GM23338 (cell line): ENCODE measurements at regions not wholly inside any gene's neighbourhood (a gene's known extent, or its start where the extent isn't known, plus 50 kb on each side); places are given as distances from the start of the nearest gene placed in this dataset.

Source experiments
- ATAC-seq: fragments of 200-7000 bp; cut with Tn5 transposase; 3 replicates; pipeline ENCODE4 v1.9.1; 2020
- DNase-seq: peaks from one replicate; pipeline ENCODE4 v3.0.0-alpha.2; 2015; ENCODE audit warnings: low spot score
- H2AFZ ChIP-seq: fragments of 200-600 bp; sonication (generic); 2 replicates; pipeline ENCODE4 v1.8.0; 2016; ENCODE audit warnings: antibody characterized with exemption, mild to moderate bottlenecking, moderate library complexity
- H3F3A ChIP-seq: fragments of 200-600 bp; sonication (generic); replicated peaks from 2 replicates; pipeline ENCODE4 v1.8.0; 2017; ENCODE audit warnings: antibody characterized with exemption, mixed run types, low read depth
- H3K27ac ChIP-seq: fragments of 200-600 bp; sonication (generic); 2 replicates; pipeline ENCODE4 v1.6.1; 2016; ENCODE audit warnings: low read depth
- H3K27me3 ChIP-seq: fragments of 200-600 bp; sonication (generic); 2 replicates; pipeline ENCODE4 v1.8.0; 2016; ENCODE audit warnings: mild to moderate bottlenecking, mixed run types, moderate library complexity; ENCODE audit not compliant: insufficient read depth
- H3K36me3 ChIP-seq: fragments of 200-600 bp; sonication (generic); 2 replicates; pipeline ENCODE4 v1.8.0; 2016; ENCODE audit warnings: mild to moderate bottlenecking; ENCODE audit not compliant: insufficient read depth
- H3K4me1 ChIP-seq: fragments of 200-600 bp; sonication (generic); 2 replicates; pipeline ENCODE4 v1.8.0; 2016; ENCODE audit warnings: mild to moderate bottlenecking, moderate library complexity; ENCODE audit not compliant: insufficient read depth
- H3K4me2 ChIP-seq: fragments of 200-600 bp; sonication (generic); 2 replicates; pipeline ENCODE4 v1.7.1; 2017; ENCODE audit warnings: mixed run types
- H3K4me3 ChIP-seq: fragments of 200-600 bp; sonication (generic); 2 replicates; pipeline ENCODE4 v1.6.1; 2016; ENCODE audit warnings: mixed run types
- H3K79me2 ChIP-seq: fragments of 200-600 bp; sonication (generic); replicated peaks from 2 replicates; pipeline ENCODE4 v1.8.0; 2017; ENCODE audit warnings: mild to moderate bottlenecking; ENCODE audit not compliant: insufficient read depth
- H3K9me2 ChIP-seq: fragments of 200-600 bp; sonication (generic); 2 replicates; pipeline ENCODE4 v1.8.0; 2017; ENCODE audit not compliant: insufficient read depth
- H4K20me1 ChIP-seq: fragments of 200-600 bp; sonication (generic); replicated peaks from 2 replicates; pipeline ENCODE4 v1.8.0; 2017; ENCODE audit warnings: mild to moderate bottlenecking; ENCODE audit not compliant: insufficient read depth
- H3K27ac Mint-ChIP-seq: 2 replicates; pipeline ENCODE4 v1.8.0; 2020; ENCODE audit warnings: inconsistent platforms, mild to moderate bottlenecking, moderate library complexity, mixed read lengths
- H3K27me3 Mint-ChIP-seq: 3 replicates; pipeline ENCODE4 v1.8.0; 2022; ENCODE audit warnings: low read depth, mild to moderate bottlenecking, moderate library complexity, mixed read lengths, inconsistent platforms; ENCODE audit not compliant: insufficient read depth, poor library complexity
- H3K36me3 Mint-ChIP-seq: 3 replicates; pipeline ENCODE4 v1.8.0; 2021; ENCODE audit warnings: low read depth, mild to moderate bottlenecking, inconsistent platforms, moderate library complexity, mixed read lengths
- H3K4me1 Mint-ChIP-seq: 3 replicates; pipeline ENCODE4 v1.8.0; 2020; ENCODE audit warnings: mild to moderate bottlenecking, inconsistent platforms, mixed read lengths
- H3K4me3 Mint-ChIP-seq: 3 replicates; pipeline ENCODE4 v1.8.0; 2021; ENCODE audit warnings: moderate library complexity, mild to moderate bottlenecking, inconsistent platforms, mixed read lengths
- H3K9me3 Mint-ChIP-seq: 3 replicates; pipeline ENCODE4 v1.8.0; 2020; ENCODE audit warnings: moderate library complexity, mild to moderate bottlenecking, inconsistent platforms, mixed read lengths
- CREB1 ChIP-seq: fragments of 250-450 bp; sonication (Bioruptor Pico); IDR thresholded peaks from 2 replicates; pipeline ENCODE4 v1.5.0; 2020; ENCODE audit warnings: low read depth, mild to moderate bottlenecking, moderate library complexity
- CTCF ChIP-seq, 2 experiments: fragments of 200-600 bp in 1 of 2; sonication (generic) in 1 of 2; conservative IDR thresholded peaks; 2 replicates each; pipeline versions ENCODE4 v1.5.1 to v1.6.1; 2016 to 2017; ENCODE audit warnings: antibody characterized with exemption in 2 of 2, low read depth in 2 of 2, mild to moderate bottlenecking in 2 of 2, moderate library complexity in 1 of 2
- ETS1 ChIP-seq: IDR thresholded peaks from 2 replicates; pipeline ENCODE4 v1.6.1; 2016; ENCODE audit warnings: antibody characterized with exemption
- EZH2 ChIP-seq: fragments of 200-600 bp; sonication (generic); IDR thresholded peaks from one replicate; pipeline ENCODE4 v1.8.0; 2017; ENCODE audit warnings: antibody characterized with exemption, mild to moderate bottlenecking, low read depth; ENCODE audit not compliant: unreplicated experiment
- EZH2phosphoT487 ChIP-seq: fragments of 200-600 bp; sonication (generic); IDR thresholded peaks from one replicate; pipeline ENCODE4 v1.8.1; 2018; ENCODE audit warnings: antibody characterized with exemption; ENCODE audit not compliant: unreplicated experiment
- JUNB ChIP-seq: IDR thresholded peaks from one replicate; pipeline ENCODE4 v1.6.1; 2016; ENCODE audit warnings: antibody characterized with exemption; ENCODE audit not compliant: unreplicated experiment
- NANOG ChIP-seq: IDR thresholded peaks from 2 replicates; pipeline ENCODE4 v1.6.1; 2016; ENCODE audit warnings: antibody characterized with exemption, borderline replicate concordance
- POLR2AphosphoS5 ChIP-seq: IDR thresholded peaks from 2 replicates; pipeline ENCODE4 v1.6.1; 2016; ENCODE audit warnings: antibody characterized with exemption, low read depth
- STAT1 ChIP-seq: IDR thresholded peaks from one replicate; pipeline ENCODE4 v1.6.1; 2016; ENCODE audit warnings: antibody characterized with exemption; ENCODE audit not compliant: unreplicated experiment
- ZNF114 ChIP-seq: fragments of 250-450 bp; sonication (Bioruptor Pico); IDR thresholded peaks from 2 replicates; pipeline ENCODE4 v1.5.0; 2020; ENCODE audit warnings: mild to moderate bottlenecking, moderate library complexity
- ZNF331 ChIP-seq: fragments of 250-450 bp; sonication (Bioruptor Pico); IDR thresholded peaks from 2 replicates; pipeline ENCODE4 v1.5.0; 2020; ENCODE audit warnings: low read depth, mild to moderate bottlenecking, moderate library complexity
- TF ChIP-seq, protein P1 (sequence below): fragments of 250-450 bp; sonication (Bioruptor Pico); IDR thresholded peaks from 2 replicates; pipeline ENCODE4 v1.5.0; 2020; ENCODE audit warnings: mild to moderate bottlenecking, moderate library complexity

DNA sequence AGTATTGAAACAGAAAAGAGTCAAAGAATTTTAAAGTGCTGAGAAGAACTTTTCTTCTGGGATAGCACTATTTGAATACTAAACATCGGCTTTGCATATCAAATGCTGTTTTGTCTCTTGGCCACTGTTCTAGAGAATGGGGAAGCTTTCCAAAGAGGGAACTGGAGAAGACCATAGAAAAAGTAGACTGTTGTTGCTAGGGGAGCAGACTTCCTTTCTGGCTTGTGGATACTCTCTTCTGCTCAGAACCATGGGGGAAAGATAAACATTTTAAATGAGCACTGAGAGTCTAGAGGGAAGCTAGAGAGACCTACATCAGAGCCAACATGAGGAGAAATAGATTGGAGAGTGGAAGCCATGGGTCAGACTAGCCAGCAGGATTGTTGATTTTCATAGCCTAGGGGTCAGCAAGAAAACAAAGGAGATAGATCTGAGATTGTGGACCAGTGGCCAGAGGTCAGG, 315.7 kb downstream of the KCTD12 start:
- H2AFZ ChIP-seq, result peak overlapping the region; percentile 9
- no peaks in the 10 kb centered on the region; the same call in 1 of the 2 replicates for H3F3A ChIP-seq
- no peaks in the 10 kb centered on the region for H3K27me3 ChIP-seq
- H3K4me1 ChIP-seq, result peaks cover 16% of the 10 kb centered on the region
- H4K20me1 ChIP-seq, result no peaks in the 10 kb centered on the region
- no peak overlapping the region for H3K4me3 Mint-ChIP-seq
- H3K4me3 ChIP-seq, result no peak overlapping the region
- no peaks in the 10 kb centered on the region for H3K79me2 ChIP-seq
- H3K9me2 ChIP-seq, result peaks cover 10% of the 10 kb centered on the region; the same call in 1 of the 2 replicates
- peaks cover 3% of the 10 kb centered on the region; the same call in 1 of the 3 replicates for H3K4me1 Mint-ChIP-seq
- TF ChIP-seq EZH2 (no peak), POLR2AphosphoS5 (no peak), ZNF331 (CRISPR knock-in tag) (no peak), ZNF114 (CRISPR knock-in tag) (0 out of 2 replicates have a peak, but pooled peaks have one; percentile 24), STAT1 (no peak), JUNB (no peak), EZH2phosphoT487 (no peak), ETS1 (no peak), NANOG (no peak), CTCF (conservative IDR thresholded peaks at IDR 0.05; ENCODE audit: low read depth in 2 of 2) (no peak), CREB1 (no peak)
- TF ChIP-seq, protein P1, sequence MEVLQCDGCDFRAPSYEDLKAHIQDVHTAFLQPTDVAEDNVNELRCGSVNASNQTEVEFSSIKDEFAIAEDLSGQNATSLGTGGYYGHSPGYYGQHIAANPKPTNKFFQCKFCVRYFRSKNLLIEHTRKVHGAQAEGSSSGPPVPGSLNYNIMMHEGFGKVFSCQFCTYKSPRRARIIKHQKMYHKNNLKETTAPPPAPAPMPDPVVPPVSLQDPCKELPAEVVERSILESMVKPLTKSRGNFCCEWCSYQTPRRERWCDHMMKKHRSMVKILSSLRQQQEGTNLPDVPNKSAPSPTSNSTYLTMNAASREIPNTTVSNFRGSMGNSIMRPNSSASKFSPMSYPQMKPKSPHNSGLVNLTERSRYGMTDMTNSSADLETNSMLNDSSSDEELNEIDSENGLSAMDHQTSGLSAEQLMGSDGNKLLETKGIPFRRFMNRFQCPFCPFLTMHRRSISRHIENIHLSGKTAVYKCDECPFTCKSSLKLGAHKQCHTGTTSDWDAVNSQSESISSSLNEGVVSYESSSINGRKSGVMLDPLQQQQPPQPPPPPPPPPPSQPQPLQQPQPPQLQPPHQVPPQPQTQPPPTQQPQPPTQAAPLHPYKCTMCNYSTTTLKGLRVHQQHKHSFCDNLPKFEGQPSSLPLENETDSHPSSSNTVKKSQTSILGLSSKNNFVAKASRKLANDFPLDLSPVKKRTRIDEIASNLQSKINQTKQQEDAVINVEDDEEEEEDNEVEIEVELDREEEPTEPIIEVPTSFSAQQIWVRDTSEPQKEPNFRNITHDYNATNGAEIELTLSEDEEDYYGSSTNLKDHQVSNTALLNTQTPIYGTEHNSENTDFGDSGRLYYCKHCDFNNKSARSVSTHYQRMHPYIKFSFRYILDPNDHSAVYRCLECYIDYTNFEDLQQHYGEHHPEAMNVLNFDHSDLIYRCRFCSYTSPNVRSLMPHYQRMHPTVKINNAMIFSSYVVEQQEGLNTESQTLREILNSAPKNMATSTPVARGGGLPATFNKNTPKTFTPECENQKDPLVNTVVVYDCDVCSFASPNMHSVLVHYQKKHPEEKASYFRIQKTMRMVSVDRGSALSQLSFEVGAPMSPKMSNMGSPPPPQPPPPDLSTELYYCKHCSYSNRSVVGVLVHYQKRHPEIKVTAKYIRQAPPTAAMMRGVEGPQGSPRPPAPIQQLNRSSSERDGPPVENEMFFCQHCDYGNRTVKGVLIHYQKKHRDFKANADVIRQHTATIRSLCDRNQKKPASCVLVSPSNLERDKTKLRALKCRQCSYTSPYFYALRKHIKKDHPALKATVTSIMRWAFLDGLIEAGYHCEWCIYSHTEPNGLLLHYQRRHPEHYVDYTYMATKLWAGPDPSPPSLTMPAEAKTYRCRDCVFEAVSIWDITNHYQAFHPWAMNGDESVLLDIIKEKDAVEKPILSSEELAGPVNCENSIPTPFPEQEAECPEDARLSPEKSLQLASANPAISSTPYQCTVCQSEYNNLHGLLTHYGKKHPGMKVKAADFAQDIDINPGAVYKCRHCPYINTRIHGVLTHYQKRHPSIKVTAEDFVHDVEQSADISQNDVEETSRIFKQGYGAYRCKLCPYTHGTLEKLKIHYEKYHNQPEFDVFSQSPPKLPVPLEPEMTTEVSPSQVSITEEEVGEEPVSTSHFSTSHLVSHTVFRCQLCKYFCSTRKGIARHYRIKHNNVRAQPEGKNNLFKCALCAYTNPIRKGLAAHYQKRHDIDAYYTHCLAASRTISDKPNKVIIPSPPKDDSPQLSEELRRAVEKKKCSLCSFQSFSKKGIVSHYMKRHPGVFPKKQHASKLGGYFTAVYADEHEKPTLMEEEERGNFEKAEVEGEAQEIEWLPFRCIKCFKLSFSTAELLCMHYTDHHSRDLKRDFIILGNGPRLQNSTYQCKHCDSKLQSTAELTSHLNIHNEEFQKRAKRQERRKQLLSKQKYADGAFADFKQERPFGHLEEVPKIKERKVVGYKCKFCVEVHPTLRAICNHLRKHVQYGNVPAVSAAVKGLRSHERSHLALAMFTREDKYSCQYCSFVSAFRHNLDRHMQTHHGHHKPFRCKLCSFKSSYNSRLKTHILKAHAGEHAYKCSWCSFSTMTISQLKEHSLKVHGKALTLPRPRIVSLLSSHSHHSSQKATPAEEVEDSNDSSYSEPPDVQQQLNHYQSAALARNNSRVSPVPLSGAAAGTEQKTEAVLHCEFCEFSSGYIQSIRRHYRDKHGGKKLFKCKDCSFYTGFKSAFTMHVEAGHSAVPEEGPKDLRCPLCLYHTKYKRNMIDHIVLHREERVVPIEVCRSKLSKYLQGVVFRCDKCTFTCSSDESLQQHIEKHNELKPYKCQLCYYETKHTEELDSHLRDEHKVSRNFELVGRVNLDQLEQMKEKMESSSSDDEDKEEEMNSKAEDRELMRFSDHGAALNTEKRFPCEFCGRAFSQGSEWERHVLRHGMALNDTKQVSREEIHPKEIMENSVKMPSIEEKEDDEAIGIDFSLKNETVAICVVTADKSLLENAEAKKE (CRISPR knock-in tag), result peak; percentile 96
- peaks cover 13% of the 10 kb centered on the region for H3K9me3 Mint-ChIP-seq
- peak overlapping the region; percentile 88 for H3K27ac ChIP-seq
- H3K4me2 ChIP-seq, result peak overlapping the region; percentile 46
- no peak overlapping the region for H3K27ac Mint-ChIP-seq
- peak; percentile 86 for ATAC-seq
- H3K36me3 ChIP-seq, result no peaks in the 10 kb centered on the region
- peak; percentile 39 for DNase-seq
- peaks cover 10% of the 10 kb centered on the region; the same call in 2 of the 3 replicates for H3K36me3 Mint-ChIP-seq
- H3K27me3 Mint-ChIP-seq, result peaks cover 1% of the 10 kb centered on the region
